ENCODE measurements at regions not wholly inside any gene's neighbourhood (a gene's known extent, or its start where the extent isn't known, plus 50 kb on each side); places are given as distances from the start of the nearest gene placed in this dataset.
"Not testable (repeated sequence)": the region's sequence is repeated elsewhere in the genome, so short reads cannot be mapped to it uniquely, and the experiment has no call there.

GRCh38 chr2:183792165-183792924 is 668.1 kb downstream of the NUP35 start:
- H3K4me3 Mint-ChIP-seq; H3K27me3 Mint-ChIP-seq; H3K4me1 Mint-ChIP-seq; DNase-seq; CTCF ChIA-PET; H3K27ac Mint-ChIP-seq; H3K36me3 Mint-ChIP-seq (ENCODE audit: low read depth); POLR2A ChIA-PET: not testable (repeated sequence)
- peaks cover 16% of the 10 kb centered on the region for H3K9me3 Mint-ChIP-seq

DNA sequence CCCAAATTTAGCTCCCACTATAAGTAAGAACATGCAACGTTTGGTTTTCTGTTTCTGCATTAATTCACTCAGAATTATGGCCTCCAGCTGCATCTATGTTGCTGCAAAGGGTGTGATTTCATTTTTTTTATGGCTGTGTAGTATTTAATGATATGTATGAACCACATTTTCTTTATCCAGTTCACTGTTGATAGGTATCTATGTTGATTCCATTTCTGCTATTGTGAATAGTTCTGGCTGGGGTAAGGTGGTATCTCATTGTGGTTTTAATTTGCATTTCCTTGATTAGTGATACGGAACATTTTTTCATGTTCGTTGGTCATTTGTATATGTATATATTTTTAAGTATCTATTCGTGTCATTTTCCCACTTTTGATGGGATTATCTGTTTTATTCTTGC is 674.3 kb downstream of the NUP35 start:
- no peak for DNase-seq

DNA sequence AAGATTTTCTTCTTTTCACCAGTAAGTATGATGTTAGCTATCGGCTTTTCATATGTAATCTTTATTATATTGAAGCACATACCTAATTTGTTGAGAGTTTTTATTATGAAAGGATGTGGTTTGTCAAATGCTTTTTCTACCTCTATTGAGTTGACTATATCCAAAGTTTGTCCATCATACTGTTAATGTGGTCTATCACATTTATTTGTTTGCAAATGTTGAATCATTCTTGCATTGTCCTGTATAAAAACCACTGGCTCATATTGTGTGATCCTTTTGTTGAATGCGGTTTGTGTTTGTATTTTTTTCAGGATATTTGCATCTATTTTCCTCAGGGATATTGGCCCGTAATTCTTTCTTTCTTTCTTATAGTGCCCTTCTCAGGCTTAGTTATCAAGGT is 675.5 kb downstream of the NUP35 start:
- H3K27me3 Mint-ChIP-seq = no peaks in the 10 kb centered on the region

More for the DNA sequence above, 674.3 kb downstream of the NUP35 start:
- ChIA-PET POLR2A (no interaction called here), CTCF (no interaction called here)
- Mint-ChIP-seq H3K9me3 (peaks cover 17% of the 10 kb centered on the region), H3K4me1 (no peaks in the 10 kb centered on the region), H3K27ac (no peak overlapping the region), H3K4me3 (no peak overlapping the region), H3K27me3 (no peaks in the 10 kb centered on the region), H3K36me3 (ENCODE audit: low read depth) (no peaks in the 10 kb centered on the region)

DNA sequence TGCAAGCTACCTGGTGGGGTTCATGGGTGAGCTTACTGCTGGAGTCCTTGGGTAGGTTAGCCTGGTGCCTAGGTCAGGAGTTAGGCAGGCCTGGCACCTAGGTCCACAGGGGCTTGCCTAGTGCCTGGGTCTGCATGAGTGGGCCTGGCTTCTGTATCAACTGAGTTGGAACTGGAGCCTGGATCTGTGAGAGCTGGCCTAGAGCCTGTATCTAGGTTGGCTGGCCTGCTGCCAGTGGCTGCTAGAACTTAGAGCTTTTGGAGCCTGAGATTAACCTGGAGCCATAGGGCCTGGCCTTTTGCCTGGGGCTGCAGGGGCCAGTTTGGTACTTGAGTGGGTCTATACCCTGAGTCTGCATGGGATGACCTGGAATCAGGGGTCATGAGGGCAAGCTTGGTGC is 679.4 kb downstream of the NUP35 start:
- Mint-ChIP-seq H3K9me3 (peaks cover 10% of the 10 kb centered on the region), H3K4me1 (no peaks in the 10 kb centered on the region), H3K27ac (no peak overlapping the region), H3K27me3 (no peaks in the 10 kb centered on the region), H3K36me3 (ENCODE audit: low read depth) (no peaks in the 10 kb centered on the region), H3K4me3 (no peak overlapping the region)
- ChIA-PET POLR2A (no interaction called here), CTCF (no interaction called here)
- no peak for DNase-seq

More for the DNA sequence above, 675.5 kb downstream of the NUP35 start:
- H3K4me1 Mint-ChIP-seq = no peaks in the 10 kb centered on the region
- H3K36me3 Mint-ChIP-seq (ENCODE audit: low read depth) = no peaks in the 10 kb centered on the region
- ChIA-PET POLR2A (no interaction called here), CTCF (no interaction called here)
- no peak for DNase-seq
- peaks cover 9% of the 10 kb centered on the region for H3K9me3 Mint-ChIP-seq
- no peak overlapping the region for H3K4me3 Mint-ChIP-seq
- H3K27ac Mint-ChIP-seq = no peak overlapping the region

DNA sequence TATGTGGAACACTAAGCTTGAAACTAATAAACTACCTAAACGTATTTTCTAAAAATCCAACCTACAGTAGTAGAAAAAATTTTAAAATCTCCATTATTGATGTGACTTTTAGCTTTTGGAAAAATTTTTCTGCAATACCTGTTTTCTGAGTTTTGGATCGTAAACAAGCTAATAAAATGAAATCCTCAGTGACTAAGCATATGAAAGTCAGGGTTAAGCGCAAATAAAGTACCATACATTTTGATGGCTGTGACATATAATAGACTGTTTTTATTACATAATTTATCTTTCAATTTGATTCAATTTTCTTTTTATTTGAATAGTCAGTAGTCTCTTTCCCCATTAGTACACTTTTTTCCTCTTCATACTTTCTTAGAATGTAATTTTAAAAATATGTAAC is 683.6 kb downstream of the NUP35 start:
- no peak for DNase-seq
- H3K36me3 Mint-ChIP-seq (ENCODE audit: low read depth) = no peaks in the 10 kb centered on the region
- H3K27ac Mint-ChIP-seq = no peak overlapping the region
- H3K4me1 Mint-ChIP-seq = no peaks in the 10 kb centered on the region
- ChIA-PET POLR2A (no interaction called here), CTCF (no interaction called here)
- no peak overlapping the region for H3K4me3 Mint-ChIP-seq
- no peaks in the 10 kb centered on the region for H3K27me3 Mint-ChIP-seq
- H3K9me3 Mint-ChIP-seq = peaks cover 3% of the 10 kb centered on the region

- no peaks in the 10 kb centered on the region for H3K4me1 Mint-ChIP-seq
- no peak overlapping the region for H3K4me3 Mint-ChIP-seq
- H3K27ac Mint-ChIP-seq = no peak overlapping the region
- no peak for DNase-seq
- peaks cover 3% of the 10 kb centered on the region for H3K9me3 Mint-ChIP-seq
- ChIA-PET CTCF (no interaction called here), POLR2A (no interaction called here)
- H3K27me3 Mint-ChIP-seq = no peaks in the 10 kb centered on the region
- H3K36me3 Mint-ChIP-seq (ENCODE audit: low read depth) = no peaks in the 10 kb centered on the region
Measured at GRCh38 chr2:183809404-183809803, 685.2 kb downstream of the NUP35 start.

DNA sequence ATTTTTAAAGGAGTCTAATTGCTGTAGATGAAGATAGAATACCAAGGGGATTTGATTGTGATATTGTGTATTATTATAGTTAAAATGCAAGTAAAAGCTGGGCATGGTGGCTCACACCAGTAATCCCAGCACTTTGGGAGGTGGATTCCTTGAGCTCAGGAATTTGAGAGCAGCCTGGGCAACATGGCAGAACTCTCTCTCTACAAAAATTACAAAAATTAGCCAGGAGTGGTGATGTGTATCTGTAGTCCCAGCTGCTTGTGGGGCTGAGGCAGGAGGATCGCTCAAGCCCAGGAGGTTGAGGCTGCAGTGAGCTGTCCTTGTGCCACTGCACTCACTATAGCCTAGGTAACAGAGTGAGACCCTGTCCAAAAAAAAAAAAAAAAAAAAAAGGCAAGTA is 687.0 kb downstream of the NUP35 start:
- no peaks in the 10 kb centered on the region for H3K27me3 Mint-ChIP-seq
- H3K4me1 Mint-ChIP-seq = no peaks in the 10 kb centered on the region
- DNase-seq = no peak
- no peak overlapping the region for H3K4me3 Mint-ChIP-seq
- no peak overlapping the region for H3K27ac Mint-ChIP-seq
- CTCF ChIA-PET = no interaction called here
- no peaks in the 10 kb centered on the region for H3K36me3 Mint-ChIP-seq (ENCODE audit: low read depth)
- H3K9me3 Mint-ChIP-seq = no peaks in the 10 kb centered on the region
- POLR2A ChIA-PET = no interaction called here

- no peaks in the 10 kb centered on the region for H3K27me3 Mint-ChIP-seq
- no peaks in the 10 kb centered on the region for H3K36me3 Mint-ChIP-seq (ENCODE audit: low read depth)
- ChIA-PET CTCF (no interaction called here), POLR2A (no interaction called here)
- no peak for DNase-seq
- H3K27ac Mint-ChIP-seq = no peak overlapping the region
- H3K4me3 Mint-ChIP-seq = no peak overlapping the region
- H3K9me3 Mint-ChIP-seq = no peaks in the 10 kb centered on the region
- no peaks in the 10 kb centered on the region for H3K4me1 Mint-ChIP-seq
Measured at GRCh38 chr2:183812091-183812490, 687.8 kb downstream of the NUP35 start.

- Mint-ChIP-seq H3K36me3 (ENCODE audit: low read depth) (no peaks in the 10 kb centered on the region), H3K9me3 (peaks cover 29% of the 10 kb centered on the region), H3K4me1 (no peaks in the 10 kb centered on the region), H3K27me3 (no peaks in the 10 kb centered on the region), H3K27ac (no peak overlapping the region), H3K4me3 (no peak overlapping the region)
- POLR2A ChIA-PET = no interaction called here
- CTCF ChIA-PET = no interaction called here
- DNase-seq = no peak
Measured at GRCh38 chr2:183825710-183826109, 701.5 kb downstream of the NUP35 start.

DNA sequence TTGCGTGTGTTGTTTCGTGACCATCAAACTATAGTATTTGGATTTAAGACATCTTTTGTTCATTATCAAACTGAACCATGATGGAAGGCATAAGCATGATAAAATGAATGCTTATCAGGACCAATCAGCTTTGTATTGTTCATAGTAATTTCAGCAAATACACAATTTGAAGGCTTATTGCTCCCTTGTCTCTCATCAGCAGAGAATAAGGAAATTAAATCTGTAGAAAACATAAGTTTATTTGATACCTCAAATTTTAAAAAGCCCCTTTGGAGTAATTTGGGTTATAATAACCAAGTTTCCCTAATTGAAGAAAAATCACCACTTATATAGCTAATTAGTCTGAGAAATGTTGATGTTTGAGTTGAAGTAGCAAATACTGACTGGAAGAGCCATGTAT is 705.7 kb downstream of the NUP35 start:
- peaks cover 17% of the 10 kb centered on the region for H3K9me3 Mint-ChIP-seq
- CTCF ChIA-PET = no interaction called here
- H3K4me3 Mint-ChIP-seq = no peak overlapping the region

GRCh38 chr2:183837157-183837556 is 712.9 kb downstream of the NUP35 start:
- Mint-ChIP-seq H3K27me3 (no peaks in the 10 kb centered on the region), H3K27ac (no peak overlapping the region), H3K4me3 (no peak overlapping the region), H3K9me3 (peaks cover 19% of the 10 kb centered on the region), H3K36me3 (ENCODE audit: low read depth) (no peaks in the 10 kb centered on the region), H3K4me1 (no peaks in the 10 kb centered on the region)
- CTCF ChIA-PET = no interaction called here
- POLR2A ChIA-PET = no interaction called here
- DNase-seq = no peak

More for the DNA sequence above, 705.7 kb downstream of the NUP35 start:
- Mint-ChIP-seq H3K4me1 (no peaks in the 10 kb centered on the region), H3K27me3 (no peaks in the 10 kb centered on the region), H3K36me3 (ENCODE audit: low read depth) (no peaks in the 10 kb centered on the region), H3K27ac (no peak overlapping the region)
- POLR2A ChIA-PET = no interaction called here
- no peak for DNase-seq

- no peak overlapping the region for H3K27ac Mint-ChIP-seq
- no peaks in the 10 kb centered on the region for H3K4me1 Mint-ChIP-seq
- H3K27me3 Mint-ChIP-seq = no peaks in the 10 kb centered on the region
- CTCF ChIA-PET = no interaction called here
- POLR2A ChIA-PET = no interaction called here
- H3K9me3 Mint-ChIP-seq = peaks cover 19% of the 10 kb centered on the region
- H3K36me3 Mint-ChIP-seq (ENCODE audit: low read depth) = no peaks in the 10 kb centered on the region
- H3K4me3 Mint-ChIP-seq = no peak overlapping the region
- no peak for DNase-seq
Measured at GRCh38 chr2:183838295-183838694, 714.1 kb downstream of the NUP35 start.

DNA sequence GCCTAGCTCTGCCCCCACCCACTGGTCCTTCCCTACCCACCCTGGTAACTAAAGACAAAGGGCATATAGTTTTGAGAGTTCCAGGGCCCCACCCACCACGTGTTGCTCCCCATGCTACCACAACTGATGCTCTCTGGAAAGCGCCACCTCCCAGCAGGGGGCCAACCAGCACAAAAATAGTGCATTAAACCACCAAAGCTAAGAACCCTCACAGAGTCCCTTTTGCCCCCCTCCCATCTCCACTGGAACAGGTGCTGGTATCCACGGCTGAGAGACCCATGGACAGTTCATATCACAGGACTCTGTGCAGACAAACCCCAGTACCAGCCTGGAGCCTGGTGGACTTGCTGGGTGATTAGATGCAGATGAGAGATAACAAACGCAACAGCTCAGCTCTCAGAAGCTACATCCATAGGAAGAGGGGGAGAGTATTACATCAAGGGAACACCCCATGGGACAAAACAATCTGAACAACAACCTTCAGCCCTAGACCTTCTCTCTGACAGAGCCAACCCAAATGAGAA is 715.9 kb downstream of the NUP35 start:
- no peaks in the 10 kb centered on the region for H3K36me3 Mint-ChIP-seq (ENCODE audit: low read depth)
- ChIA-PET CTCF (no interaction called here), POLR2A (no interaction called here)
- no peak for DNase-seq
- no peaks in the 10 kb centered on the region for H3K4me1 Mint-ChIP-seq
- no peaks in the 10 kb centered on the region for H3K27me3 Mint-ChIP-seq
- H3K4me3 Mint-ChIP-seq = no peak overlapping the region
- H3K27ac Mint-ChIP-seq = no peak overlapping the region
- peaks cover 25% of the 10 kb centered on the region for H3K9me3 Mint-ChIP-seq

- H3K27ac Mint-ChIP-seq; H3K4me3 Mint-ChIP-seq; DNase-seq; POLR2A ChIA-PET; CTCF ChIA-PET; H3K36me3 Mint-ChIP-seq (ENCODE audit: low read depth); H3K4me1 Mint-ChIP-seq; H3K27me3 Mint-ChIP-seq: not testable (repeated sequence)
- H3K9me3 Mint-ChIP-seq = peaks cover 13% of the 10 kb centered on the region
Measured at GRCh38 chr2:183849826-183850225, 725.6 kb downstream of the NUP35 start.
